BE2C (cell line): ENCODE measurements at regions not wholly inside any gene's neighbourhood (a gene's known extent, or its start where the extent isn't known, plus 50 kb on each side); places are given as distances from the start of the nearest gene placed in this dataset.

ENCODE experiments used
- DNase-seq: peaks from one replicate; pipeline ENCODE4 v3.0.0-alpha.2; 2020
- H3K27me3 ChIP-seq: fragments of 250-450 bp; sonication (Bioruptor Pico); 2 replicates; pipeline ENCODE4 v1.5.1; 2020; ENCODE audit warnings: mild to moderate bottlenecking
- H3K36me3 ChIP-seq: fragments of 250-450 bp; sonication (Bioruptor Pico); 2 replicates; pipeline ENCODE4 v1.5.1; 2020; ENCODE audit warnings: mild to moderate bottlenecking
- H3K4me1 ChIP-seq: fragments of 250-450 bp; sonication (Bioruptor Pico); 2 replicates; pipeline ENCODE4 v1.5.1; 2020
- H3K4me3 ChIP-seq: 2 replicates; pipeline ENCODE4 v1.5.1; 2011; ENCODE audit warnings: low read depth, low read length
- H3K9me3 ChIP-seq: fragments of 250-450 bp; sonication (Bioruptor Pico); 2 replicates; pipeline ENCODE4 v1.5.1; 2020
- CTCF ChIP-seq: IDR thresholded peaks from 2 replicates; pipeline ENCODE4 v1.5.1; 2012; ENCODE audit warnings: mild to moderate bottlenecking, low read depth, low read length

- Histone ChIP-seq H3K27me3 (no peaks in the 10 kb centered on the region), H3K9me3 (no peaks in the 10 kb centered on the region), H3K36me3 (no peaks in the 10 kb centered on the region), H3K4me3 (peak overlapping the region; percentile 35), H3K4me1 (peaks cover 44% of the 10 kb centered on the region)
- peak; percentile 97 for DNase-seq
- no peak for TF ChIP-seq CTCF
Measured at GRCh38 chr17:77322514-77323412, 182.0 kb downstream of the SEC14L1 start.

DNA sequence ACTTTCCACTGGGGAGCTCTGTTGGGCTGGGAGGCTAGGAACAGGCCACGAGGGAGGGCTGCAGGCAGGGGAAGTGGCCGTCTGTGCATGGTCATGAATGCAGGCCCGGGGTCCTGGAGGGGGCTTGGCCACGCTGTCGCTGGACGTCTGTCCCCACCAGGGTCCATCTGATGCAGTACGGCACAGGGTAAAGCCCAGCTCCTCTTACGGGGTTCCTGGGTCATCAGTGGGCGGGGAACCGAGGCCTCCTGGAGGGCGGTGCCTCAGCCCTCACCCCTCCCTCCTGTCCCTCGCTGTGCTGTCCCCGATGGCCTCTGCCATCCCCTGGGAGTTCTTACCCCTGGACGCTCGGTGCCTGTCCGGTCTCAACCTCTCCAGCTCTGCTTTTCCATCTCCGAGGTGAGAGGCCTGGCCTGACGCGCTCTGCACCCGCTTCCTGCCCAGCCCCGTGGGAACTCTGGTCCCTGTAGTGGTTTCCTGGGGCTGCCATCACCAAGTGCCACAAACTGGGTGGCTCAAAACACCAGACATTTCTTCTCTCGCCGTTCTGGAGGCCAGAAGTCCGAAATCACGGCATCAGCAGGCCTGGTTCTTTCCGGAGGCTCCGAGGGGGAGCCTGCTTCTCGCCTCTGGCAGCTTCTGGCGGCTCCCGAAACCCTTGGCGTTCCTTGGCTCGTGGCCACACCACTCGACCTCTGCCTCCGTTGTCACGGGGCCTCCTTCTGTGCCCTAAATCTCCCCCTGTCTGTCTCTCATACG is 182.8 kb downstream of the SEC14L1 start:
- TF ChIP-seq CTCF: no peak
- no peaks in the 10 kb centered on the region for H3K36me3 ChIP-seq
- H3K9me3 ChIP-seq: no peaks in the 10 kb centered on the region
- peaks cover 44% of the 10 kb centered on the region for H3K4me1 ChIP-seq
- no peaks in the 10 kb centered on the region for H3K27me3 ChIP-seq
- H3K4me3 ChIP-seq: peak overlapping the region; percentile 35
- DNase-seq: peak; percentile 66

GRCh38 chr17:77324227-77324626 is 183.5 kb downstream of the SEC14L1 start:
- no peak for TF ChIP-seq CTCF
- no peaks in the 10 kb centered on the region for H3K27me3 ChIP-seq
- peaks cover 39% of the 10 kb centered on the region for H3K4me1 ChIP-seq
- no peaks in the 10 kb centered on the region for H3K9me3 ChIP-seq
- DNase-seq: no peak
- H3K4me3 ChIP-seq: no peak overlapping the region
- no peaks in the 10 kb centered on the region for H3K36me3 ChIP-seq

- H3K9me3 ChIP-seq: no peaks in the 10 kb centered on the region
- H3K36me3 ChIP-seq: no peaks in the 10 kb centered on the region
- no peak overlapping the region for H3K4me3 ChIP-seq
- TF ChIP-seq CTCF: no peak
- H3K4me1 ChIP-seq: peaks cover 29% of the 10 kb centered on the region
- no peaks in the 10 kb centered on the region for H3K27me3 ChIP-seq
- DNase-seq: no peak
Measured at GRCh38 chr17:77325577-77326075, 184.9 kb downstream of the SEC14L1 start.

GRCh38 chr17:77326076-77326591 is 185.4 kb downstream of the SEC14L1 start:
- no peak for DNase-seq
- H3K36me3 ChIP-seq: no peaks in the 10 kb centered on the region
- no peak for TF ChIP-seq CTCF
- H3K9me3 ChIP-seq: no peaks in the 10 kb centered on the region
- H3K4me1 ChIP-seq: peaks cover 28% of the 10 kb centered on the region
- no peaks in the 10 kb centered on the region for H3K27me3 ChIP-seq
- H3K4me3 ChIP-seq: no peak overlapping the region
